ENCODE measurements at regions not wholly inside any gene's neighbourhood (a gene's known extent, or its start where the extent isn't known, plus 50 kb on each side); places are given as distances from the start of the nearest gene placed in this dataset.
A peak's percentile ranks its signal among the peaks of the same experiment; 100 is the strongest.

DNA sequence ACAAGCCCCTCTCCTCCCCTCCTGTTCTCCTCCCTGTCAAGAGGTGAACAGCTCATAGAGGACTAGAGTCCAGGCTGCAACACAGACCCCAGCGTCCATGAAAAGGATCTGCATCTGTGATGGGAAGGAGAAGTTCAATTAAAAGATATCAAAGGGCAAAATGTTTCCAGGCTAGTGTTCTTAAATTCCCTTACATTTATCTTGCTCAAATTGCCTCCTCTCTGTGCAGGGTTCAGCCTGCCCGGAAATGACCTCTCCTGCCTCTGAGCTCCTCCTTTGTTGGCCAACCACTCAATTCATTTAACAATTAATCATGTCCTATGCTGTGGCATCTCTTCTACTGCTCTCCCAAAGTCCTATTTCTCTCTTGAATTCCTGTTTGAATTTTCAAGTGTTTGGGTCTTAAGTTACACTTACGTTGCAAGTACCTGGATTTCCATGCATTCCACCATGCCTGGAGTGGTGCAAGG lies 105.3 kb downstream of the TSN start:
- DNase-seq, result no peak

DNA sequence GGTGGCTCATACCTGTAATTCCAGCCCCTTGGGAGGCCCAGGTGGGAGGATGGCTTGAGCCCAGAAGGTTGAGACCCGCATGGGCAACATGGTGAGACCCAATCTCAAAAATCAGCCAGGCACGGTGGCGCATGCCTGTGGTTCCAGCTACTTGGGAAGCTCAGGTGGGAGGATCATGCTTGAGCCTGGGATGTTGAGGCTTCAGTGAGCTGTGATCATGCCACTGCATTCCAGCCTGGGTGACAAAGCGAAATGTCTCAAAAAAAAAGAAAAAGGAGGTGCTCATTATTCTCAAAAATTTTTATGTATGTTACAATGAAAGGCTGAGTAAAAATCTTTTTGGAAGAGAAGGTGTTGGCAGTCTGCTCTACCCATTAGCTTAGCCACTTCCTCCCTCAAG lies 106.8 kb downstream of the TSN start:
- no peak for DNase-seq

DNA sequence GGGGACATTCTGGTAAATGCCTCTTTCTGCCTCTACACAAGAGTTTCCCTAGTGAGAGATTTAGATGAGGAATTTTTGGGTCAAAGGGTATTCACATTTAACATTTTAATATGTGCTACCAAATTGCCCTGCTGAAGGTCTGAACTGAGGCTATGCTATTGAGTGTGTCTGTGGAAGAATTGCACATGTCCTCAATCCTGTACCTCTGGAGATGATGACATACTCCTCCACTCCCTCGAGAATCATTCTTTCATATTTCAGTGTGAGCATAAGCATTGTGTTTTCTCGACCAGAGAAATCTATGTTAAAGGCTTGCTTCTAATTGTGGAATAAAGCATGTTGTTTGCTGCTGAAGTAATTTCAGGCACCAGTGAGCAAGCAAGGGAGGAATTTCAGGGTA lies 110.5 kb downstream of the TSN start:
- DNase-seq, result no peak

DNA sequence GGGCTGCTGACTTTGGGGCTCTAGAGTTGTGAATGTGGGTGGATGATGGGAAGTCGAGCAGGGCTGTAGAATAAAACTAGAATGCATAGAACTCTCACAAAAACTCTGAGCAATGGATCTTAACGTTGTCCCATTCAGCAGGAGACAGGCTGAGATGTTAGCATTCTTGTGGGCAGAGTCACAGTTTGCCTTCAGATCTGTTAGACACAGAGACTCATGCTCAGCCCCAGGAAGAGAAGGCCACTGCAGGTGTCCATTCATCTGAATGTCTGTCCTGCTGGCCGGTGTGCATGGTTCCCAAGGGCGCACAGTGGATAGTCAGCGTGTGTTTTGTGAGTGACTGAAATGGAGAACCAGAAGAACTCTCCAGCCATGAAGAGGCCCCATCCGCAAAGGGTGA lies 111.3 kb downstream of the TSN start:
- no peak for DNase-seq

DNA sequence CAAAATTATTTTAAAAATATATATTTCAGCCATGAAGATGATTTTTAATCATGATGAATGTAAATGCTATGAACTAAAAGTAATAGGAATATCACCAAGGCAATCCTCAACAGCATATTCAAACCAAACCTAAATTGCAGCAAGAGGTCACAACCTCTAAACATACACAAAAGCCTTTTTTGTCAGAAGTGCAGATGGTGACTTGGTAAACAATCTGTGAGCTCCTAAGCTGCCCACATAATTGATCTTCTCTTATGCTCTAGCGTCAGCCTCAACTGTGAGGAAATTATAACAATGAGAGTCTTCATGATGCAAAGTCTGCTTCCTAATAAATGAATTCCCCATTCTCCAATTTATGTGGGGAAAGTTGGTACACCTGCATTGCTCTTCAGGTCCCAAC lies 113.2 kb downstream of the TSN start:
- no peak for DNase-seq

DNA sequence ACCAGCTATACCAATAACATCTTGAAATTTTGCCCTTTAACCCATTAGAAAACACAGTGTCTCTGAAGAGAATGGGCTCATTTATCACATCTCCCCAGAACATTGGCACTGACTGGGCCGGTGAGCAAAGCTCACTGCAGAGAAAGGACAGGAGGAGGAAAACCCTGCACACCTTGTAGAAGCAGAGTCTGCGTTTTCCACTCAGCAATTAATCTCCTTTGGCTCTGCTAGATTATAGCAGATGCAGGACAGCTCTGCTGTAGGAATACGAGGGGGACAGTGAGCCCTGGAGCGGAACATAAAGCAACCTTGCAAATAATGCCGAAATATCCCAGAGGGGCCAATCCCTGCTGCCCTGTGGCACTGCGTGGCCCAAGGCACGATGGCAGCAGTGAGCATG lies 113.9 kb downstream of the TSN start:
- DNase-seq, result no peak

DNA sequence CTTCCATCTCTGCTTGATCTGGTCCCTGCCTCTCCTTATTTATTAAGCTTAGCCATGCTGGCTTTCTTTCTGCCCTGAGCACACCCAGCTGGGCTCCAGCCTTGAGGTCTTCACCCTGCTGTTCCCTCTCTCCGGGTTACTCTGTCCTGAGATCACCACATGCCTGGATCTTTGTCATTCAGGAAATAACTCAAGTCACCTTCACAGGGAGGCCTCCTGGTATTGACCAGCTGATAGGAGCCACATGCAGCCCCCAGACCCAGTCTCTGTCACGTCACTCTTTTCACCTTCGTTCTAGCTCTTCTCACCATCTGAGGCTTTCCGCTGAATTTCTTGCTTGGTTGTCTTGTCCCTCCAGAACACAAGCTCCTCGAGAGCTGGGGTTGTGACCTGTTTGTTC lies 114.4 kb downstream of the TSN start:
- DNase-seq, result no peak

DNA sequence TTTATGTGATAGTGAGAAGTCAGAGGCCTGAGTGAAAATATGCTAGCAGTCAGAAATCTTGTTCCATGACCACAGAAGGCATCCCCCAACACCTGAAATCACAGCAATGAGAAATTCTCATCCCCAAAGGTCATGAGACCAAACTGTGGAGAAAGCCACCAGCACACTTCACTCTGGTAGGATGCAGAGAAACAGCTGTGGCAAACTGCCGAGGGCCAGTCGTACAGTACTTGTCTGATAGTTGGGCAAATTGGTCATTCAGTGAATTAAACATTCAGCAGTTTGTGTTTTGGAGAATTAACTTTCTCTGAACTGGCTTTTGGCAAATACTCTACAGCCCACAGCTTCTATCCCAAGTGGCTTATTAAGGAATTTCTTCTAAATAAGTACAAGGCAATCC lies 117.2 kb downstream of the TSN start:
- no peak for DNase-seq

DNA sequence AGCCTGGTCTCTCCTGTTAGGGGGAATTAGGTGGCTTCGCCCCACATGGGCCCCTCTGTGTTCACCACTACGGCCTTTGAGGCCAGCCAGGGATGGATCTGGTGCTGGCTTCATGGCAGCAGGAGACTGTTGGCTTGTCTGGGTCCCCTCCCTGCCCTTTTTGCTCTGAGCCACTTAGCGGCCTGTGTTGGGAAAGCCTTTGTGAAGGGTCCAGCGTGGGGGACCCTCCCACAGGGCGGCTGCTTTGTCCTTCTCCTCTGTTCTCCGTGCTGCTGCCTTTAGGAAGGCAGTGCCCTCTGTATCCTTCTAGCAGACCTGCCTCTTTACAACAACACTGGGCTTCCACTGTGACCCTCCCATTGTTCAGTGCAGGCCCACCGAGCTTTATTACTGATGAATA lies 118.4 kb downstream of the TSN start:
- DNase-seq, result no peak

DNA sequence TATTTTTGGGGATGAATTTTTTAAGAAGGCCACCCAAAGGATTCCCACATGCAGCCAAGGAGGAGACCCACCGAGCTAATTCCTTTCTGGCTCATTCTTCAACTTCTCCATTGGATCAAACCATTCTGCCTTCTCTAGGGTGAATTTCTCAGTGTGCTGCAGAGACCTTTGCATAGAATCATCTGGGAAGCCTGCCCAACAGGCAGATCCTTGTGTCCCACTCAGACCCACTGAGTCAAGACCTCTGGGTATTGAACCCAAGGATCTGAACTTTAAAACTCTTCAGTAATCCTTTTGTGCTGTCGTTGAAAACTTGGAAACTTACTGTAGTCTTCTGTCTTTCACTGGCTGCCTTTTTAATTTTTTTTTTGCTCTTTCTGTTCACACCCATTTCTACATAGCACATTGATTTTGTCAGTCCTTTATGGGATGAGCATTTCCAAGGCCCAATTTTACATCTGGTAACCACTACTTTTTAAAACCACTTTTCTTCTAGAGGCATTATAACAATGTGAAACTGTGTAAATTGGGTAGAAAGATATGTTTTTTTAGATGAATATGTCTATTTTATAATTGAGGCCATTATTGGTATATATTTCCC lies 120.2 kb downstream of the TSN start:
- no peak for DNase-seq

DNA sequence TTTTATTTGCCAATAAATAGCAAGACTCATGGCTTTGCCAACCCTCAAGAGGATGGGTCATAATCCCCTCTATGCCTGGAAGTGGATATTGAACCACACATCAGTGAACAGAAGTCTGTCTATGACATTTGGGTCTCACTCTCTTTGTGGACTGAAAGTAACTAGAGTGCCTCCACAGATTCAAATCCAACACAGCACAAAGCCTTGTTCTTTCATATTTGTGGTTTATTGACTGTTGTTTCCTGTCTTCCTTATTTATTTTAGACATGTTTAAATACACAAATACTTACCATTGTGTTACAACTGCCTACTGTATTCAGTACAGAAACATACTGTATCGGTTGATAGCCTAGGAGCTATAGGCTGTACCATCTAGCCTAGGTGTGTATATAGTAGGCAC lies 121.9 kb downstream of the TSN start:
- no peak for DNase-seq

DNA sequence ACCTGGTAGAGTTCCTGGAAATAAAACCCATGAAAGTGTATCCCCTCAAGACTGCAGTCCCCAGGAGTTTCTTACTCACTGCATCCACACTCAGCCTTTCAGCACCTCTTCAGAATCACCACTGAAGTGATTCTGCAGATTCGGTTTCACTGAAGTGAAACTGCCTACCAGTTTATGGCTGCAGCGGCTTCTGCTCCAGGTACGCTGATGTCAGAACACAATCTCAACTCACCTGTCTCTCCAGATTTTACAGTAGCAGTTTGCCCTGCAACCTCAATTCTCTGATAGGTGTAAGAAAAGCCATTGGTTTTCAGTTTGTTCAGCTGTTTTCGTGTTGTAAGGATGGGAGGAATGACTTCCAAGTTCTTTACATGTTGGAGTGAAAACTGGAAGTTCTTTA lies 124.8 kb downstream of the TSN start:
- no peak for DNase-seq

DNA sequence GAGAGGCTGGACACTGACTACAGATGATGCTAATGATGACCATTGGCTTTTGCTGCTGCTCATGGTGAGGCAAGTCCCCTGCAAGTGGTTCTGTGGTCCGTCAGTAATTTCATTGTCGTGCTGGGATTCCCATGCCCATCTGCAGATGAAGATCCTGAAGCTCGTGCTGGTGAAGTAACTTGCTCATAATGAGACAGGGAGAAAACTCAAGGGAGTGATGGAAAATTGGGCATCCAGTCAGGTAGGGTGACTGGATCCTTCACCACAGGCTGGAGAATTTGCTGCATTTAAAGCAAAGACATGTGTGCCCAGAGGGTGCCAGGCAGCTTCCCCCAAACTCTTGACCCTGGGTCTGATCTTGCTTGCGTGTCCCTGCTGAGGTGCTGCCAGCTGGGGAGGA lies 125.6 kb downstream of the TSN start:
- DNase-seq, result no peak

DNA sequence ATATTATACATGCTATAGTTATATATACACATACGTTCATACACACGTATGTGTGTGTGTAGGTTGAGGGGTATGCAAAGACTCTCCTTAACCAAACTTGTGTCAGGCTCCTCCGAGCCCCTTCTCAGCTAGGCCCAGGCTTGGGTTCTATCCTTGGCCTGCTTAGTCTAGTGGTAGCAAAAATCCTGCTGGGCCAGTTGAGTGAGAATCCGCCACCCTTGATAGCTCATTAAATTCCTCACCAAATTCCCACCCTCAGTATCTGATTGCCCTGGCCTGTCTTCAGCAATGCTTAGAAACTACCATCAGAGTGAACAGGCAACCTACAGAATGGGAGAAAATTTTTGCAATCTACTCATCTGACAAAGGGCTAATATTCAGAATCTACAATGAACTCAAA lies 126.5 kb downstream of the TSN start:
- DNase-seq, result no peak

DNA sequence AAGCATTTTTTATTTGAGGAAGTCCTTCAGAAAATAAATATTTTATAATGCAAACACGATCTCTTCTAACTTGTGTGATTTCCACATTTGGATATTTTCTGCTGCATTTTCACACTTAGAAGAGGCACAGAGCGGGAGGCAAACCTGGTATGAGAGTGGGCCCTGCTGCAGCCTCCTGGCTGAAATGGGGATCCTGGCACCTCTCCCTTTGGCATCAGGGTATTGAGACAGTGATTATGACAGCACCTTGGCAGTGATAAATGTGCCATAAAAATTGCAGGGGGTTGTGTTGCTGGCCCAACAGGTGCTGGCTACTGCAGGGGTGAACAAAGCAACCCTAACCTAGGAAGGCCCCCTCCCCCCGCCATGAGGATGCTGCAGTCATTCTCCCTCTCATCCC lies 128.6 kb downstream of the TSN start:
- no peak for DNase-seq

DNA sequence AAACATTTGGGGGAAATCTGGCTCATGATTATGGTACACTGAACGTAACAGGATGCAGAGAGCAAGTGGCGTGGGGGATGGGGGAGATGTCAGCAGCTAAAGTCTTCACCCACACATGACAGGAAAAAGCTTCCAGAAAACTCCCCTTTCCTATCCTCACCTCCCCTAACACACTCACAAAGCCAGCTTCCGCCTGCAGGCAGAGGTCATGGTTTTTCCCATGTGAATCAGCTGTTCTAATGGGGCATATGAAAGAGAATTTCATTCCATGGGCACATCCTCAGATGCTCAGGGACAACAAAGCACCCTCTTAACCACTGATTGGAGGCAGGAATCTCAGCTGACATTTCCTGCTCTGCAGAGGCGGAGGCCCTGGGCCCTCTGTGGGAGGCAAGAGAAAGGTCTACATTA lies 129.1 kb downstream of the TSN start:
- DNase-seq, result no peak

DNA sequence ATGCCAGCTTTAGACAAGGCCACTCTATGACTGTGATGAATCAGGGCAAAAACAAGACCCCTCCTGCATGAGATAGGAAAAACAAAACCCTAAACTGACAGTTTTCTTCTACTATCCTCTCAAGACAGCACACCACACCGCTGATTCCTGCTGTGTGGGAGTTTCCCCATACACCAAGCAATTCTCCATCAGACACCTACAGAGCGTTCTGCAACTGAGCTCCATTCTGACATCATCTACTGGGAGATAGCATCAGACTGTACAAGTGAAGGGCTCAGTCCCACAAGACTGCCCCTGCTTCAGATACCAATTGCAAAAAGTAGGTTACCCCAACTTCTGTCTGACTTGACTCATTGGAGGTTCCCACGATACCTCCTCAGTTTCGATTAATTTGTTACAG lies 130.6 kb downstream of the TSN start:
- DNase-seq, result no peak

DNA sequence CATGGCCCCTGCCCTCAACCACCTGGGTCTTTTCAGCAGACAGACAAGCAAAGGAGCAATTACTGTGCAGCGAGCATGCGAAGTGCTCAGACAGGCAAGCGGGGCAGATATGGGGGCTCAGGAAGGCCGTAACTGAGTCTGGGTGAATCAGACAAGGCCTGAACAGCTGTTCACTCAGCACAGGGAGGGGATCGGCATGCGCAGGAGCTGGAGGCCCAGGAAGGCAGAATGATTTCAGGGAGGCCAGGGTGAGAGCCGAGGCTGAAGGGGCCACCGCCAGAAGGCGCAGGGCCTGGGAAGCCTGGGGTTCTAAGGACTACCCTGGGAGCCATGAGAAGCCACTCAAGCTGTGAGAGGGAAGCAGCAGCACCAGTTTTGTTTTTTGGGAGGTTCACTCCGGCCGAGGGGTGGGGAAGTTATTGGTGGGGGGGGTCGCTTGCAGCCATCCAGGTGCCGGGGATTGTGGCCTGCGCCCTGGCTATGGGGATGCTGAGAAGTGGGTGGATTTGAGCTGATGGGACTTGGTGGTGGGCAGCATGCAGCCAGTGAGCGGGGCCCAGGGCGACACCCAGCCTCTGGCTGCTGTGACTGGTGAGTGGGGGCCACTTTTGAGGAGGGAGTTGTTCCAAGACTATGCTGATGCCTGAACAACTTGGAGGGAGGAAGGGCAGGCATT lies 132.2 kb downstream of the TSN start:
- DNase-seq, result no peak

DNA sequence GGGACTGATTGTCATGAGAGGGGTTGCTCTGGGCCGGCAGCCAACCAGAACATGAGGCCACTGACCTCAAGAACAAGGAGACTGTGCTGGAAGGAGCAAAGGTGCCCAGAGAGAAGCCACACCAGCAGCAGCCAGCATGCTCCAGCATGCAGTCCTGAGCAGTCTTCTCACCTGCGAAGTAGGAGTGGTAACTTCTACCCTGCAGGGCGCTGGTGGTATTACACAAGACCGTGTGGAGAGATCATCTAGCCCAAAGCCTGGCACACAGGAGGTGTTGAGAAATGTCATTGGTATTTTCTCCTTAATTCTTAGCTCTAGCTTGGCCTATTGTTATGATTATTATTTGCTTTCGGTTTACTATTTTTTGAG lies 132.7 kb downstream of the TSN start:
- no peak for DNase-seq

DNA sequence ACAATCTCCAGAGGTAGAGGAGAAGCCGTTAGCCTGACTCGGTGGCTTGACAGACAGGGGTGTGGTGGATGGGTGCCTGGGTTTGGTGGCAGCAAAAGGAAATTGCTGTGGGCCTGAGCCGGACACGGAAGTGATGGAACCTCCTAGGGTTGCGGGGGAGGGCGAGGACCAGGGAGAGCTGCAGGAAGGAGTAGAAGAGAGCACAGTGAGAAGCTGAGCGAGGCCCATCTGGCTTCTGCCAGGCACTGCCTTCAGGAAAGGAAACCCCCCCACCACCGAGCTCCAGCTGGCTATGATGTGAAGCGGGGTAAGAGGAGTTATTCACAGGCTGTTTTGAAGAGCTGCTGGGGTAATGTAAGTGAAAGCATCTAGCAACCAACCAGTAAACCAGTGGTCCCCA lies 134.6 kb downstream of the TSN start:
- DNase-seq, result no peak

DNA sequence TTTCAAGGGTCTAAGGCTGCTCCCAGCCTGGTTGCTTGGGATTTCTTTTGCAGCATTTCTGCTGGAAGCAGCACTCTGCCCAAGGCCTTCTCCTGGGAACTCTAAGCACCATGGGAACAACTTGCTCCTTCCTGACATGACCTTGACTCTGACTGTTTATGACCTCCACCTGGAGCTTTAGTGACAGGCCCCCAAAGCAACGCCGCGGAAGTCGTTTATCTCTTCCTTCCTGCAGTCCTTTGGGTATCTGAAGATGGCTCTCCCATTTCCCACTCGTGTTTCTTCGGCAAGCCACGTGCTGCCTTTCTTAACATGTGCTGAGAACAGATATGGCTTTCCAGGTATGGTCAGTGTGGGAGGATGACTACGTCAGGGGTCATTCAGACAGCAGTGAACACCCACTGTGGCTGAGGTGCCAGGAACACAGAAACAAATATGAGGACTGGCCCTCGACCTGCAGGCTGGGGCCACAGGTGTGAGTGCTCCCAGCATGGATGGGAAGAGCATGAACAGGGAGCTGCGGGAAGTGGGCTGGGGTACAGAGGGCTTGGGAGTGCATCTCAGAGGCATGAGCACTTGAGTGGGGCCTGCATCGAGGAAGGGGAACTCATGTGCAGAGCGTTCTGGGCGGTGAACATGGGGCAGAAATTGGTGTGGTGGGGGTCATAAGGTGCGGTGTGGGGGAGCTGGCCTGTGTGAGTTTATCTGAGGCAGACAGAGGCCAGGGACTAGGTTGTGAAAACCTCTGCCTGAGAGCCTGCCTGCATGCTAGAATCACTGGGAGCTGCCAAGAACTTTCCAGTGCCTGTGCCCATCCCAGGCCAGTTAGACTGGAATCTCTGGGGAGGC lies 140.5 kb downstream of the TSN start:
- DNase-seq, result no peak

DNA sequence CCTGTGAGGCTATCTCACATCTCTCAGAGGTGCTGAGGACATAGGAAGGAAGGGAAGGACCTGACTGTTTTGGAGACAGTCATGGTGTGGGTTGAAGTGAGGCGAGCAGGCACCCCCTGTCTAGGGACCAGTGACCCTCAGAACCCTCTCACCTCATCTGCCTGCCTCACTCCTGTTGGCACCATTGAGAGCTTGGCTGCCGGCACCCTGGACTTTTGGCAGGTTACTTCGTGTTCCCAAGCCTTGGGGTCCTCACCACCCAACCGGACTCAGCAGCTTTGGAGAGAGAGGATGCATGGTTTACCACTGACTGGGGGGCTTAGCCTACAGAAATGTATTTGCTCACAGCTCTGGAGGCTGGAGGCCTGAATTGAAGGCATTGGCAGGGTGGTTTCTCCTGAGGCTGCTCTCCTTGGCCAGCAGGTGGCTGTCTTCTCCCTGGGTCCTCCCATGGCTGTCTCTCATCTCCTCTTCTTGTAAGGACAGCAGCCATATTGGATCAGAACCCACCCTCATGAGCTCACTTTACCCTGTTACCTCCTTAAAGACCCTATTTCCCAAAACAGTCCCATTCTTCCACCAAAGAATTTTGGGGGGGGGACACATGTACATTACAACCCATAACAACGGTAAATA lies 142.0 kb downstream of the TSN start:
- peak in 1 of 5 donors; percentile 8 for DNase-seq

DNA sequence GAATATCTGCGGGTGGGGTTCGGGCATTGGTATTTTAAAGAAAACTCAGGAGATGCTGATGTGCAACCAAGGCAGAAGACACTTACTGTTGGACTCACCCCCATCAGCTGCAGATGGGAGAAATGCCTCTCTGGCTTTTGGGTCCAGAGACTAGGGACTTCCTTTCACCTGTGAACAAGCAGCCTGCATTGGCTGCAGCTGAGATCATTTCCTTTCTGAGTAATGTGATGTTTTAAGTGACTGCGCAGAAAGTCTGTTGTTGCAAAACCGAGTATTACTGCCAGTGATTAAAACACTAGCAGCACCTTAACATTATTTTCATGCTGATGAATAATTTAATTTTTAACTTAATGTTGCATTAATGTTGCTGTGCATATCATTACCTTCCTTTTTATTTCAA lies 143.0 kb downstream of the TSN start:
- no peak for DNase-seq

DNA sequence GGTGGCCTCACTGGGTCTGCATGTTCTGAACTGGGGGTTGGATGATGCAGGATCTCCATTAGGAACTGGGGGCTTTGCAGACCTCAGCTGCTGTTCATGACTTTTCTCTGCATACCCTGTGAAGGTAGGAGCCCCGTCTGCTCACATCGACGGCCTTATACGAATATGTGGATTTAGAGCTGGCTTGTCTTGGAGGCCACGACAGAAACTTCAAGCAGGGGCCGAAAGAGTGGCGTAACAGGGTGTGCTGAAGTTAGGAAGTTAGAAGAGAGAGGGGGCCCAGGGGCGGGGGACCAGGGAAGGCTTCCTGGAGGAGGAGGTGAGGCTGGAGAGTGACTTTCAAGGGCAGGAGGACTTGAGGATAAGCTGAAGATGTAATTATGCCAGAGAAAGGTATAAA lies 144.9 kb downstream of the TSN start:
- DNase-seq, result no peak

Data from T-helper 1 cell (primary cell).